H1 (cell line): ENCODE measurements at regions not wholly inside any gene's neighbourhood (a gene's known extent, or its start where the extent isn't known, plus 50 kb on each side); places are given as distances from the start of the nearest gene placed in this dataset.

Experiments
- BRCA1 ChIP-seq: IDR thresholded peaks from 2 replicates; pipeline ENCODE4 v1.6.1; 2012; ENCODE audit warnings: low read depth, low read length, improper control_type of control experiment
- POU5F1 ChIP-seq: IDR thresholded peaks from 2 replicates; pipeline ENCODE4 v1.6.1; 2011; ENCODE audit warnings: low read depth, mild to moderate bottlenecking, low read length, moderate library complexity
- RNF2 ChIP-seq: fragments of 200-900, 300-1000 bp; sonication (generic); IDR thresholded peaks from 2 replicates; pipeline ENCODE4 v1.7.1; 2016; ENCODE audit warnings: borderline replicate concordance, low read depth, mild to moderate bottlenecking, antibody characterized with exemption, low read length; ENCODE audit not compliant: poor library complexity, severe bottlenecking; ENCODE audit errors: missing control alignments
- SP1 ChIP-seq: IDR thresholded peaks from 2 replicates; pipeline ENCODE4 v1.6.1; 2011; ENCODE audit warnings: low read depth, low read length
- SRF ChIP-seq: IDR thresholded peaks from 2 replicates; pipeline ENCODE4 v1.6.1; 2011; ENCODE audit warnings: mild to moderate bottlenecking, low read depth, low read length, moderate library complexity
- SUZ12 ChIP-seq: fragments of 200-600 bp; sonication (generic); IDR thresholded peaks from 2 replicates; pipeline ENCODE4 v1.6.1; 2012; ENCODE audit warnings: mild to moderate bottlenecking, inconsistent platforms, low read length, moderate library complexity, mixed read lengths
- TAF7 ChIP-seq: optimal IDR thresholded peaks from 2 replicates; pipeline ENCODE3; 2011; ENCODE audit warnings: low read depth, mild to moderate bottlenecking, inconsistent platforms, low read length, moderate library complexity, borderline replicate concordance
- TF ChIP-seq, protein P1 (sequence below): fragments of 300-600 bp; sonication (generic); IDR thresholded peaks from 2 replicates; pipeline ENCODE4 v1.7.1; 2012; ENCODE audit warnings: low read length, moderate library complexity, mild to moderate bottlenecking, inconsistent platforms; ENCODE audit not compliant: insufficient replicate concordance
- TF ChIP-seq, protein P2 (sequence below): IDR thresholded peaks from 2 replicates; pipeline ENCODE4 v1.6.1; 2012; ENCODE audit warnings: inconsistent platforms

DNA sequence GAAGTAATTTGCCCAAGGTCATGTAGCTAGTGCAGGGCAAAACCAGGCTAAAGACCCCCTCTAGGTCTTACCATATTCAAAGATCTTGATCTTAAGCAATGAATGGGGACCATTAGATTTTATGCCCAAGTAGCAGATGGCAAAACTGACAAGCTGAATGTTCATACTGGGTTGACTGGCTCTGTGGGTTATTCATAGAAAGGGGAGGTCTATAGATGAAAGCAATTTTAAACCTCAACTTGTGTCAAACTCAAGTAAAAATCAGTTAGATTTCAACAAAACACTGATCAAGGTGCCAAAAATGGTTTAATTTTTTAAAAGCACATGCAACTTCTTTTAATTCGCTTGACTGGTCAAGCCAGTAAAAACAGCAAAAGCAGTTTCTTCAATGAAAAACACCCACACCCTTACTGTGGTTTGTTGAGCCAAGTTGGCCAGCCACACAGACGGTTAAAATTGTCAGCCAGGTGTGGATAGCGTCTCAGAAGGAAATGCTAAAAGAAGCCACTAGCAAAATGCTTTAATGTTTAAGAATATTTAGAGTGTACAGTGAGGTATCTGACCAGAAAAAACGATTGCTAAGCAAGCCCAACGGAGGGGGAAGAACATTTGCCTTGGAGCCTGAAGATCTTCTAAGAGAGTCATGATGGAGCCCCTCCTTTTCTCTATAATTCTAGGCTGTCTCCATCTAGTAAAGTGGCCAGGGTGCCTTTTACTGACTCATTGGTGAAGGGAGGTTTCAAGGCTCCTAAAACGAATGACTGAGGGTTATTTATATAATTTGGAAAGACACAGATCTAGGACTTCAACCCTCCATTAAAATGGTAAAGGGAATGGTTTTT is 539.6 kb upstream of the CLINT1 start (continued):
- TF ChIP-seq, protein P1, sequence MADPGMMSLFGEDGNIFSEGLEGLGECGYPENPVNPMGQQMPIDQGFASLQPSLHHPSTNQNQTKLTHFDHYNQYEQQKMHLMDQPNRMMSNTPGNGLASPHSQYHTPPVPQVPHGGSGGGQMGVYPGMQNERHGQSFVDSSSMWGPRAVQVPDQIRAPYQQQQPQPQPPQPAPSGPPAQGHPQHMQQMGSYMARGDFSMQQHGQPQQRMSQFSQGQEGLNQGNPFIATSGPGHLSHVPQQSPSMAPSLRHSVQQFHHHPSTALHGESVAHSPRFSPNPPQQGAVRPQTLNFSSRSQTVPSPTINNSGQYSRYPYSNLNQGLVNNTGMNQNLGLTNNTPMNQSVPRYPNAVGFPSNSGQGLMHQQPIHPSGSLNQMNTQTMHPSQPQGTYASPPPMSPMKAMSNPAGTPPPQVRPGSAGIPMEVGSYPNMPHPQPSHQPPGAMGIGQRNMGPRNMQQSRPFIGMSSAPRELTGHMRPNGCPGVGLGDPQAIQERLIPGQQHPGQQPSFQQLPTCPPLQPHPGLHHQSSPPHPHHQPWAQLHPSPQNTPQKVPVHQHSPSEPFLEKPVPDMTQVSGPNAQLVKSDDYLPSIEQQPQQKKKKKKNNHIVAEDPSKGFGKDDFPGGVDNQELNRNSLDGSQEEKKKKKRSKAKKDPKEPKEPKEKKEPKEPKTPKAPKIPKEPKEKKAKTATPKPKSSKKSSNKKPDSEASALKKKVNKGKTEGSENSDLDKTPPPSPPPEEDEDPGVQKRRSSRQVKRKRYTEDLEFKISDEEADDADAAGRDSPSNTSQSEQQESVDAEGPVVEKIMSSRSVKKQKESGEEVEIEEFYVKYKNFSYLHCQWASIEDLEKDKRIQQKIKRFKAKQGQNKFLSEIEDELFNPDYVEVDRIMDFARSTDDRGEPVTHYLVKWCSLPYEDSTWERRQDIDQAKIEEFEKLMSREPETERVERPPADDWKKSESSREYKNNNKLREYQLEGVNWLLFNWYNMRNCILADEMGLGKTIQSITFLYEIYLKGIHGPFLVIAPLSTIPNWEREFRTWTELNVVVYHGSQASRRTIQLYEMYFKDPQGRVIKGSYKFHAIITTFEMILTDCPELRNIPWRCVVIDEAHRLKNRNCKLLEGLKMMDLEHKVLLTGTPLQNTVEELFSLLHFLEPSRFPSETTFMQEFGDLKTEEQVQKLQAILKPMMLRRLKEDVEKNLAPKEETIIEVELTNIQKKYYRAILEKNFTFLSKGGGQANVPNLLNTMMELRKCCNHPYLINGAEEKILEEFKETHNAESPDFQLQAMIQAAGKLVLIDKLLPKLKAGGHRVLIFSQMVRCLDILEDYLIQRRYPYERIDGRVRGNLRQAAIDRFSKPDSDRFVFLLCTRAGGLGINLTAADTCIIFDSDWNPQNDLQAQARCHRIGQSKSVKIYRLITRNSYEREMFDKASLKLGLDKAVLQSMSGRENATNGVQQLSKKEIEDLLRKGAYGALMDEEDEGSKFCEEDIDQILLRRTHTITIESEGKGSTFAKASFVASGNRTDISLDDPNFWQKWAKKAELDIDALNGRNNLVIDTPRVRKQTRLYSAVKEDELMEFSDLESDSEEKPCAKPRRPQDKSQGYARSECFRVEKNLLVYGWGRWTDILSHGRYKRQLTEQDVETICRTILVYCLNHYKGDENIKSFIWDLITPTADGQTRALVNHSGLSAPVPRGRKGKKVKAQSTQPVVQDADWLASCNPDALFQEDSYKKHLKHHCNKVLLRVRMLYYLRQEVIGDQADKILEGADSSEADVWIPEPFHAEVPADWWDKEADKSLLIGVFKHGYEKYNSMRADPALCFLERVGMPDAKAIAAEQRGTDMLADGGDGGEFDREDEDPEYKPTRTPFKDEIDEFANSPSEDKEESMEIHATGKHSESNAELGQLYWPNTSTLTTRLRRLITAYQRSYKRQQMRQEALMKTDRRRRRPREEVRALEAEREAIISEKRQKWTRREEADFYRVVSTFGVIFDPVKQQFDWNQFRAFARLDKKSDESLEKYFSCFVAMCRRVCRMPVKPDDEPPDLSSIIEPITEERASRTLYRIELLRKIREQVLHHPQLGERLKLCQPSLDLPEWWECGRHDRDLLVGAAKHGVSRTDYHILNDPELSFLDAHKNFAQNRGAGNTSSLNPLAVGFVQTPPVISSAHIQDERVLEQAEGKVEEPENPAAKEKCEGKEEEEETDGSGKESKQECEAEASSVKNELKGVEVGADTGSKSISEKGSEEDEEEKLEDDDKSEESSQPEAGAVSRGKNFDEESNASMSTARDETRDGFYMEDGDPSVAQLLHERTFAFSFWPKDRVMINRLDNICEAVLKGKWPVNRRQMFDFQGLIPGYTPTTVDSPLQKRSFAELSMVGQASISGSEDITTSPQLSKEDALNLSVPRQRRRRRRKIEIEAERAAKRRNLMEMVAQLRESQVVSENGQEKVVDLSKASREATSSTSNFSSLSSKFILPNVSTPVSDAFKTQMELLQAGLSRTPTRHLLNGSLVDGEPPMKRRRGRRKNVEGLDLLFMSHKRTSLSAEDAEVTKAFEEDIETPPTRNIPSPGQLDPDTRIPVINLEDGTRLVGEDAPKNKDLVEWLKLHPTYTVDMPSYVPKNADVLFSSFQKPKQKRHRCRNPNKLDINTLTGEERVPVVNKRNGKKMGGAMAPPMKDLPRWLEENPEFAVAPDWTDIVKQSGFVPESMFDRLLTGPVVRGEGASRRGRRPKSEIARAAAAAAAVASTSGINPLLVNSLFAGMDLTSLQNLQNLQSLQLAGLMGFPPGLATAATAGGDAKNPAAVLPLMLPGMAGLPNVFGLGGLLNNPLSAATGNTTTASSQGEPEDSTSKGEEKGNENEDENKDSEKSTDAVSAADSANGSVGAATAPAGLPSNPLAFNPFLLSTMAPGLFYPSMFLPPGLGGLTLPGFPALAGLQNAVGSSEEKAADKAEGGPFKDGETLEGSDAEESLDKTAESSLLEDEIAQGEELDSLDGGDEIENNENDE = no peak
- TF ChIP-seq, protein P2, sequence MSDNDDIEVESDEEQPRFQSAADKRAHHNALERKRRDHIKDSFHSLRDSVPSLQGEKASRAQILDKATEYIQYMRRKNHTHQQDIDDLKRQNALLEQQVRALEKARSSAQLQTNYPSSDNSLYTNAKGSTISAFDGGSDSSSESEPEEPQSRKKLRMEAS = no peak
- TF ChIP-seq RNF2 = no peak
- TF ChIP-seq TAF7 = no peak
- no peak for TF ChIP-seq SP1
- no peak for TF ChIP-seq POU5F1
- no peak for TF ChIP-seq SRF
- no peak for TF ChIP-seq SUZ12
- TF ChIP-seq BRCA1 = no peak
